ENCODE measurements at regions not wholly inside any gene's neighbourhood (a gene's known extent, or its start where the extent isn't known, plus 50 kb on each side); places are given as distances from the start of the nearest gene placed in this dataset.

- Histone ChIP-seq H3K4me1 (no peaks in the 10 kb centered on the region), H3K9me3 (no peaks in the 10 kb centered on the region), H3K27ac (no peak overlapping the region), H3K36me3 (no peaks in the 10 kb centered on the region), H3K27me3 (no peaks in the 10 kb centered on the region), H3K4me3 (no peak overlapping the region)
- WGBS, result 78% methylated on average over 4 of the region's 4 CpGs
- TF ChIP-seq EP300 (IDR thresholded peaks at IDR 0.05) (no peak), POLR2A (IDR thresholded peaks at IDR 0.05) (no peak), POLR2AphosphoS5 (IDR thresholded peaks at IDR 0.05) (no peak), CTCF (IDR thresholded peaks at IDR 0.05) (no peak)
- DNase-seq (ENCODE audit: low spot score in 2 of 2), result no peak
Measured at GRCh38 chr6:164404812-164405488, 904.5 kb downstream of the C6orf118 start.

- H3K9me3 ChIP-seq, result no peaks in the 10 kb centered on the region
- no peak overlapping the region for H3K27ac ChIP-seq
- no peaks in the 10 kb centered on the region for H3K4me1 ChIP-seq
- WGBS, result 98% methylated on average over 2 of the region's 2 CpGs
- no peaks in the 10 kb centered on the region for H3K36me3 ChIP-seq
- no peak overlapping the region for H3K4me3 ChIP-seq
- DNase-seq (ENCODE audit: low spot score in 2 of 2), result no peak
- H3K27me3 ChIP-seq, result no peaks in the 10 kb centered on the region
- no peak for TF ChIP-seq CTCF (IDR thresholded peaks at IDR 0.05)
- TF ChIP-seq POLR2A (IDR thresholded peaks at IDR 0.05), result no peak
- TF ChIP-seq EP300 (IDR thresholded peaks at IDR 0.05), result no peak
- TF ChIP-seq POLR2AphosphoS5 (IDR thresholded peaks at IDR 0.05), result no peak
Measured at GRCh38 chr6:164401871-164402270, 907.5 kb downstream of the C6orf118 start.

DNA sequence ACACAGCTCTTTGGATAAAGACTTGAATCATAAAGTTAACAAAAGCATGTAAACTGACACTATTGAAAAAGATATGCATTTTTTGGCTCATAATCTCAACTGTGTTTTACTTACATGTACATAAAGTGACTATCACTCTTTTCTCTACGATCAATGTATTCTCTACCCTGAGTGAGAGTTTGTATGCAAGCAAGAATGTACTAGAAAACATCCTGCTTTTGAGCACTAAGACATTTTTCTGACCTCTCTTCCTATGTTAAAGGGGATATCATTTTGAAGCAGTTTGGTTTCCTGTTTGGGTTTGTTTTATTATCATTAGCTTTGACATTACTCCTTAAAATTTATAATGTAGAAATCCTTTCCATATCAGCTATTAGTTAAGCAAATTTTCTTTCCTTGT, 910.8 kb downstream of the C6orf118 start:
- Histone ChIP-seq H3K27me3 (no peaks in the 10 kb centered on the region), H3K4me1 (no peaks in the 10 kb centered on the region), H3K27ac (no peak overlapping the region), H3K9me3 (no peaks in the 10 kb centered on the region), H3K36me3 (no peaks in the 10 kb centered on the region), H3K4me3 (no peak overlapping the region)
- no peak for DNase-seq (ENCODE audit: low spot score in 2 of 2)
- no peak for TF ChIP-seq POLR2A (IDR thresholded peaks at IDR 0.05)
- 68% methylated on average over 1 of the region's 1 CpG for WGBS

GRCh38 chr6:164396071-164397047, 913.0 kb downstream of the C6orf118 start:
- Histone ChIP-seq H3K36me3 (no peaks in the 10 kb centered on the region), H3K4me1 (no peaks in the 10 kb centered on the region), H3K27ac (no peak overlapping the region), H3K4me3 (peak overlapping the region; percentile 32), H3K9me3 (no peaks in the 10 kb centered on the region), H3K27me3 (no peaks in the 10 kb centered on the region)
- TF ChIP-seq EP300 (IDR thresholded peaks at IDR 0.05), result no peak
- TF ChIP-seq CTCF (IDR thresholded peaks at IDR 0.05), result no peak
- no peak for TF ChIP-seq POLR2AphosphoS5 (IDR thresholded peaks at IDR 0.05)
- TF ChIP-seq POLR2A (IDR thresholded peaks at IDR 0.05), result no peak
- WGBS, result 61% methylated on average over 7 of the region's 9 CpGs
- no peak for DNase-seq (ENCODE audit: low spot score in 2 of 2)

- H3K27me3 ChIP-seq, result no peaks in the 10 kb centered on the region
- H3K9me3 ChIP-seq, result no peaks in the 10 kb centered on the region
- DNase-seq (ENCODE audit: low spot score in 2 of 2), result no peak
- no peaks in the 10 kb centered on the region for H3K4me1 ChIP-seq
- H3K27ac ChIP-seq, result no peak overlapping the region
- WGBS, result 38% methylated on average over 1 of the region's 1 CpG
- no peak for TF ChIP-seq EP300 (IDR thresholded peaks at IDR 0.05)
- TF ChIP-seq POLR2A (IDR thresholded peaks at IDR 0.05), result no peak
- no peak for TF ChIP-seq POLR2AphosphoS5 (IDR thresholded peaks at IDR 0.05)
- no peak for TF ChIP-seq CTCF (IDR thresholded peaks at IDR 0.05)
- H3K36me3 ChIP-seq, result no peaks in the 10 kb centered on the region
- no peak overlapping the region for H3K4me3 ChIP-seq
Measured at GRCh38 chr6:164379795-164380194, 929.6 kb downstream of the C6orf118 start.
